ENCODE measurements at regions not wholly inside any gene's neighbourhood (a gene's known extent, or its start where the extent isn't known, plus 50 kb on each side); places are given as distances from the start of the nearest gene placed in this dataset.

- ChIA-PET POLR2A (no interaction called here), CTCF (no interaction called here)
- Histone ChIP-seq H3K4me3 (ENCODE audit: low read length) (no peak overlapping the region), H3K27ac (ENCODE audit: low read depth in 1 of 2, low read length in 2 of 2) (no peak overlapping the region), H3K4me1 (ENCODE audit: insufficient read depth, low read length) (no peaks in the 10 kb centered on the region), H3K36me3 (ENCODE audit: insufficient read depth, low read length) (no peaks in the 10 kb centered on the region), H3K27me3 (ENCODE audit: control insufficient read depth in 1 of 2, insufficient read depth in 2 of 2, low read length in 2 of 2) (no peaks in the 10 kb centered on the region), H3K9me3 (ENCODE audit: control insufficient read depth in 1 of 2, insufficient read depth in 1 of 2, low read length in 2 of 2) (peaks cover 0 to 3% of the 10 kb centered on the region in 2 experiments)
- Mint-ChIP-seq H3K36me3 (ENCODE audit: low read depth) (no peaks in the 10 kb centered on the region), H3K27me3 (peaks cover 24% of the 10 kb centered on the region), H3K9me3 (no peaks in the 10 kb centered on the region), H3K27ac (no peak overlapping the region), H3K4me3 (no peak overlapping the region), H3K4me1 (ENCODE audit: low read depth) (no peaks in the 10 kb centered on the region)
- no peak for TF ChIP-seq CTCF (IDR thresholded peaks at IDR 0.05)
- ATAC-seq (ENCODE audit: poor library complexity) (no peak), DNase-seq (no peak)
- intact Hi-C loops (cut with DNase I, micrococcal nuclease) = loop anchor here in 1 of 2 experiments (10.0 kb wide), 1 partner anchor 105 kb away; no protein-coding TSS in a partner anchor
These were observed 182.9 kb upstream of the RMP24 start for GRCh38 chr18:35789543-35789942.

GRCh38 chr18:35797948-35798347 lies 174.5 kb upstream of the RMP24 start:
- H3K27ac Mint-ChIP-seq = no peak overlapping the region
- no peaks in the 10 kb centered on the region for H3K4me1 Mint-ChIP-seq (ENCODE audit: low read depth)
- Histone ChIP-seq H3K27me3 (ENCODE audit: control insufficient read depth in 1 of 2, insufficient read depth in 2 of 2, low read length in 2 of 2) (peaks cover 0 to 2% of the 10 kb centered on the region in 2 experiments), H3K9me3 (ENCODE audit: control insufficient read depth in 1 of 2, insufficient read depth in 1 of 2, low read length in 2 of 2) (no peaks in the 10 kb centered on the region), H3K27ac (ENCODE audit: low read depth in 1 of 2, low read length in 2 of 2) (no peak overlapping the region), H3K36me3 (ENCODE audit: insufficient read depth, low read length) (no peaks in the 10 kb centered on the region), H3K4me3 (ENCODE audit: low read length) (no peak overlapping the region), H3K4me1 (ENCODE audit: insufficient read depth, low read length) (no peaks in the 10 kb centered on the region)
- no peak for TF ChIP-seq CTCF (IDR thresholded peaks at IDR 0.05)
- ChIA-PET POLR2A (no interaction called here), CTCF (no interaction called here)
- intact Hi-C loops (cut with DNase I, micrococcal nuclease) = no loop called here
- ATAC-seq (ENCODE audit: poor library complexity) (no peak), DNase-seq (no peak)
- no peaks in the 10 kb centered on the region for H3K9me3 Mint-ChIP-seq
- peaks cover 15% of the 10 kb centered on the region for H3K27me3 Mint-ChIP-seq
- no peaks in the 10 kb centered on the region for H3K36me3 Mint-ChIP-seq (ENCODE audit: low read depth)
- no peak overlapping the region for H3K4me3 Mint-ChIP-seq

GRCh38 chr18:35803551-35803950 lies 168.9 kb upstream of the RMP24 start:
- Histone ChIP-seq H3K4me1 (ENCODE audit: insufficient read depth, low read length) (no peaks in the 10 kb centered on the region), H3K4me3 (ENCODE audit: low read length) (no peak overlapping the region), H3K9me3 (ENCODE audit: control insufficient read depth in 1 of 2, insufficient read depth in 1 of 2, low read length in 2 of 2) (no peaks in the 10 kb centered on the region), H3K36me3 (ENCODE audit: insufficient read depth, low read length) (no peaks in the 10 kb centered on the region), H3K27ac (ENCODE audit: low read depth in 1 of 2, low read length in 2 of 2) (no peak overlapping the region), H3K27me3 (ENCODE audit: control insufficient read depth in 1 of 2, insufficient read depth in 2 of 2, low read length in 2 of 2) (no peaks in the 10 kb centered on the region)
- ChIA-PET POLR2A (no interaction called here), CTCF (no interaction called here)
- Mint-ChIP-seq H3K27ac (no peak overlapping the region), H3K9me3 (no peaks in the 10 kb centered on the region), H3K27me3 (peaks cover 27% of the 10 kb centered on the region), H3K4me1 (ENCODE audit: low read depth) (no peaks in the 10 kb centered on the region), H3K36me3 (ENCODE audit: low read depth) (no peaks in the 10 kb centered on the region), H3K4me3 (no peak overlapping the region)
- DNase-seq (no peak), ATAC-seq (ENCODE audit: poor library complexity) (no peak)
- no peak for TF ChIP-seq CTCF (IDR thresholded peaks at IDR 0.05)
- intact Hi-C loops (cut with DNase I, micrococcal nuclease) = no loop called here

Data from CD4-positive, alpha-beta T cell (primary cell).